ENCODE measurements at regions not wholly inside any gene's neighbourhood (a gene's known extent, or its start where the extent isn't known, plus 50 kb on each side); places are given as distances from the start of the nearest gene placed in this dataset.

- Histone ChIP-seq H3K36me3 (no peaks in the 10 kb centered on the region), H3K9me3 (no peaks in the 10 kb centered on the region), H3K4me1 (no peaks in the 10 kb centered on the region), H3K4me3 (no peak overlapping the region), H3K27ac (no peak overlapping the region), H3K27me3 (no peaks in the 10 kb centered on the region)
- no peak for DNase-seq
- 88% methylated on average over 3 of the region's 3 CpGs for WGBS, 2 donors
- no peak for ATAC-seq (ENCODE audit: low FRiP score in 2 of 2)
- no peak for TF ChIP-seq POLR2A (IDR thresholded peaks at IDR 0.05)
- TF ChIP-seq, protein P1, sequence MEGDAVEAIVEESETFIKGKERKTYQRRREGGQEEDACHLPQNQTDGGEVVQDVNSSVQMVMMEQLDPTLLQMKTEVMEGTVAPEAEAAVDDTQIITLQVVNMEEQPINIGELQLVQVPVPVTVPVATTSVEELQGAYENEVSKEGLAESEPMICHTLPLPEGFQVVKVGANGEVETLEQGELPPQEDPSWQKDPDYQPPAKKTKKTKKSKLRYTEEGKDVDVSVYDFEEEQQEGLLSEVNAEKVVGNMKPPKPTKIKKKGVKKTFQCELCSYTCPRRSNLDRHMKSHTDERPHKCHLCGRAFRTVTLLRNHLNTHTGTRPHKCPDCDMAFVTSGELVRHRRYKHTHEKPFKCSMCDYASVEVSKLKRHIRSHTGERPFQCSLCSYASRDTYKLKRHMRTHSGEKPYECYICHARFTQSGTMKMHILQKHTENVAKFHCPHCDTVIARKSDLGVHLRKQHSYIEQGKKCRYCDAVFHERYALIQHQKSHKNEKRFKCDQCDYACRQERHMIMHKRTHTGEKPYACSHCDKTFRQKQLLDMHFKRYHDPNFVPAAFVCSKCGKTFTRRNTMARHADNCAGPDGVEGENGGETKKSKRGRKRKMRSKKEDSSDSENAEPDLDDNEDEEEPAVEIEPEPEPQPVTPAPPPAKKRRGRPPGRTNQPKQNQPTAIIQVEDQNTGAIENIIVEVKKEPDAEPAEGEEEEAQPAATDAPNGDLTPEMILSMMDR (IDR thresholded peaks at IDR 0.05), result no peak
- TF ChIP-seq EP300 (IDR thresholded peaks at IDR 0.05), result no peak
- TF ChIP-seq POLR2AphosphoS5 (IDR thresholded peaks at IDR 0.05), result no peak
Observed at GRCh38 chr9:107792006-107792405, 302.4 kb upstream of the KLF4 start.

- Histone ChIP-seq H3K27ac (no peak overlapping the region), H3K9me3 (no peaks in the 10 kb centered on the region), H3K4me1 (peaks cover 0 to 4% (median 3%) of the 10 kb centered on the region in 4 donors), H3K27me3 (no peaks in the 10 kb centered on the region), H3K4me3 (no peak overlapping the region), H3K36me3 (no peaks in the 10 kb centered on the region)
- WGBS, 2 donors, result 87 to 97% methylated on average over 4 of the region's 4 CpGs
- TF ChIP-seq POLR2AphosphoS5 (IDR thresholded peaks at IDR 0.05) (no peak), EP300 (IDR thresholded peaks at IDR 0.05) (no peak), POLR2A (IDR thresholded peaks at IDR 0.05) (no peak)
- TF ChIP-seq, protein P1 (IDR thresholded peaks at IDR 0.05), result no peak
- ATAC-seq (ENCODE audit: low FRiP score in 2 of 2) (peak in 1 of 2 donors; percentile 34), DNase-seq (no peak)
Observed at GRCh38 chr9:107789001-107789700, 299.6 kb upstream of the KLF4 start.

- H3K27me3 ChIP-seq, result no peaks in the 10 kb centered on the region
- no peak overlapping the region for H3K4me3 ChIP-seq
- H3K9me3 ChIP-seq, result no peaks in the 10 kb centered on the region
- ATAC-seq (ENCODE audit: low FRiP score in 2 of 2) (peak in 1 of 2 donors; percentile 34), DNase-seq (no peak)
- H3K4me1 ChIP-seq, result peaks cover 2 to 9% (median 4%) of the 10 kb centered on the region in 4 donors
- H3K36me3 ChIP-seq, result no peaks in the 10 kb centered on the region
- 89 to 92% methylated on average over 2 of the region's 2 CpGs for WGBS, 2 donors
- no peak overlapping the region for H3K27ac ChIP-seq
- TF ChIP-seq, protein P1 (IDR thresholded peaks at IDR 0.05), result no peak
- TF ChIP-seq POLR2A (IDR thresholded peaks at IDR 0.05) (no peak), POLR2AphosphoS5 (IDR thresholded peaks at IDR 0.05) (no peak), EP300 (IDR thresholded peaks at IDR 0.05) (no peak)
Observed at GRCh38 chr9:107786561-107786960, 297.0 kb upstream of the KLF4 start.

- Histone ChIP-seq H3K4me1 (peaks cover 2 to 9% (median 4%) of the 10 kb centered on the region in 4 donors), H3K27ac (peak overlapping the region in 1 of 4 donors; percentile 26), H3K4me3 (no peak overlapping the region), H3K27me3 (no peaks in the 10 kb centered on the region), H3K36me3 (no peaks in the 10 kb centered on the region), H3K9me3 (no peaks in the 10 kb centered on the region)
- DNase-seq (no peak), ATAC-seq (ENCODE audit: low FRiP score in 2 of 2) (peak; percentile 69 to 84)
- TF ChIP-seq POLR2A (IDR thresholded peaks at IDR 0.05), result no peak
- no peak for TF ChIP-seq EP300 (IDR thresholded peaks at IDR 0.05)
- peak; percentile 25 to 39 for TF ChIP-seq POLR2AphosphoS5 (IDR thresholded peaks at IDR 0.05)
- TF ChIP-seq, protein P1 (IDR thresholded peaks at IDR 0.05), result no peak
- 55 to 65% methylated on average over 12 of the region's 12 CpGs for WGBS, 2 donors
Observed at GRCh38 chr9:107784235-107784958, 294.8 kb upstream of the KLF4 start.
